ENCODE measurements at regions not wholly inside any gene's neighbourhood (a gene's known extent, or its start where the extent isn't known, plus 50 kb on each side); places are given as distances from the start of the nearest gene placed in this dataset.

DNA sequence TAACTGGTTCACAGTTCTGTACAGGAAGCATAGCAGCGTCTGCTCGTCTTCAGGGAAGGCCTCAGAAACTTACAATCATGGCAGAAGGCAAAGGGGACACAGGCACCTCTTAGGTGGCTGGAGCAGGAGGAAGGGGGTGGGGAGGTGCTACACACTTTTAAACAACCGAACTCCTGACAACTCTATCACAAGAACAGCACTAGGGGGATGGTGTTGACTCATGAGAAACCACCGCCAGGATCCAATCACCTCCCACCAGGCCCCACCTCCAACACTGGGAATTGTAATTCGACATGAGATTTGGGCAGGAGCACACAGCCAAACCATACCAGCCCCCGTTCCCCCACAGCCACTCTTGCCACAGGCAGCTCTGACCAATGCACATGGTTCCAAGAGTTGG lies 306.3 kb upstream of the POU3F1 start:
- DNase-seq (ENCODE audit: low spot score), result no peak
- ChIA-PET CTCF (ENCODE audit: unreplicated experiment) (no interaction called here), POLR2A (no interaction called here)
- no peak for TF ChIP-seq EZH2phosphoT487 (IDR thresholded peaks at IDR 0.05; ENCODE audit: borderline replicate concordance, low read depth, low read length)
- TF ChIP-seq, protein P1, sequence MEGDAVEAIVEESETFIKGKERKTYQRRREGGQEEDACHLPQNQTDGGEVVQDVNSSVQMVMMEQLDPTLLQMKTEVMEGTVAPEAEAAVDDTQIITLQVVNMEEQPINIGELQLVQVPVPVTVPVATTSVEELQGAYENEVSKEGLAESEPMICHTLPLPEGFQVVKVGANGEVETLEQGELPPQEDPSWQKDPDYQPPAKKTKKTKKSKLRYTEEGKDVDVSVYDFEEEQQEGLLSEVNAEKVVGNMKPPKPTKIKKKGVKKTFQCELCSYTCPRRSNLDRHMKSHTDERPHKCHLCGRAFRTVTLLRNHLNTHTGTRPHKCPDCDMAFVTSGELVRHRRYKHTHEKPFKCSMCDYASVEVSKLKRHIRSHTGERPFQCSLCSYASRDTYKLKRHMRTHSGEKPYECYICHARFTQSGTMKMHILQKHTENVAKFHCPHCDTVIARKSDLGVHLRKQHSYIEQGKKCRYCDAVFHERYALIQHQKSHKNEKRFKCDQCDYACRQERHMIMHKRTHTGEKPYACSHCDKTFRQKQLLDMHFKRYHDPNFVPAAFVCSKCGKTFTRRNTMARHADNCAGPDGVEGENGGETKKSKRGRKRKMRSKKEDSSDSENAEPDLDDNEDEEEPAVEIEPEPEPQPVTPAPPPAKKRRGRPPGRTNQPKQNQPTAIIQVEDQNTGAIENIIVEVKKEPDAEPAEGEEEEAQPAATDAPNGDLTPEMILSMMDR (conservative IDR thresholded peaks at IDR 0.05; ENCODE audit: low read length), result no peak
- no peaks in the 10 kb centered on the region for H3K9me2 ChIP-seq (ENCODE audit: insufficient read depth, low read length)
- BruUV-seq (replicated peaks), result no TSS peak
- H3K4me1 ChIP-seq (ENCODE audit: insufficient read depth, low read length, poor library complexity, severe bottlenecking), result no peaks in the 10 kb centered on the region
- no peaks in the 10 kb centered on the region for H3K36me3 ChIP-seq (ENCODE audit: insufficient read depth, low read length)
- H3K4me3 ChIP-seq (ENCODE audit: low read depth, low read length, poor library complexity, severe bottlenecking), result no peak overlapping the region
- no peaks in the 10 kb centered on the region for H3K9me3 ChIP-seq (ENCODE audit: low read length)
- no peaks in the 10 kb centered on the region for H3K79me2 ChIP-seq (ENCODE audit: insufficient read depth, low read depth, low read length)
- no peak overlapping the region for H3K27ac ChIP-seq (ENCODE audit: low read depth, low read length, poor library complexity, severe bottlenecking)
- H2AFZ ChIP-seq (ENCODE audit: low read length), result no peak overlapping the region
- no peak overlapping the region for H3K4me2 ChIP-seq (ENCODE audit: low read length)
- intact Hi-C loops (cut with micrococcal nuclease; ENCODE audit: unreplicated experiment), result no loop called here
- no peaks in the 10 kb centered on the region for H4K20me1 ChIP-seq (ENCODE audit: insufficient read depth, low read length)

DNA sequence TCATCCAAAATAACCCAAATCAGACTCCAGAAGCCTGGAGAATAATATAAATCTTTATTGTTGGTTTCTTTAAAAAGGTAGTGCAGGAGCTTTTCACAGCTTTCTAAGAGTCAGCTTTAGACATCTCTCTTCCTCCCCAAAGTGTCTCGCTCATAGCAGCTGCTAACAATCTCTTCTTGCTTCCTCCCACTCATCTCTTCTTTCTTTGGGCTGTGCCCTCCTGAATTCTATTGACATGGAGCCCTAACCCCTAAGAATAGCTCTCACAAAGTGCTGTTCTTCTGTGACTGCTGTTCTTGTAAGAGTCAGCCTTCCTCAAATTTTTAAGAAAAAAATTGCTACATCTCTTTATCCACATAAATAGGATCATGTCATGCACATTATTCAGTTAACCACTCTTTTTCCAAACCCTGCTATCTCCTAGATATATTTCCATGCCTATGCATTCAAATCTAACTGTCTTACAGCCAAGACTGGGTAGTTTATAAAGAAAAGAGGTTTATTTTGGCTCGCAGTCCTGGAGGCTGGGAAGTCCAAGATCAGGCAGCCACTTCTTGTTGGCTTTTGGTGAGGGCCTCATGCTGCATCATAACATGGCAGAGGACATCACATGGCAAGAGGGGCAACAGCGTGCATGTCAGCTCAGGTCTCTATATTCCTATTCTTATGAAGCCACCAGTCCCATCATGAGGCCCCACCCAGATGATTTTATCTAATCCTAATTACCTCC lies 301.0 kb upstream of the POU3F1 start:
- no peaks in the 10 kb centered on the region for H3K4me1 ChIP-seq (ENCODE audit: insufficient read depth, low read length, poor library complexity, severe bottlenecking)
- no peaks in the 10 kb centered on the region for H4K20me1 ChIP-seq (ENCODE audit: insufficient read depth, low read length)
- H2AFZ ChIP-seq (ENCODE audit: low read length), result no peak overlapping the region
- H3K9me2 ChIP-seq (ENCODE audit: insufficient read depth, low read length), result no peaks in the 10 kb centered on the region
- no peak for DNase-seq (ENCODE audit: low spot score)
- BruUV-seq (replicated peaks), result no TSS peak
- POLR2A ChIA-PET, result no interaction called here
- H3K9me3 ChIP-seq (ENCODE audit: low read length), result no peaks in the 10 kb centered on the region
- CTCF ChIA-PET (ENCODE audit: unreplicated experiment), result no interaction called here
- TF ChIP-seq EZH2phosphoT487 (IDR thresholded peaks at IDR 0.05; ENCODE audit: borderline replicate concordance, low read depth, low read length), result no peak
- TF ChIP-seq, protein P1 (conservative IDR thresholded peaks at IDR 0.05; ENCODE audit: low read length), result no peak
- H3K4me2 ChIP-seq (ENCODE audit: low read length), result no peak overlapping the region
- no peaks in the 10 kb centered on the region for H3K36me3 ChIP-seq (ENCODE audit: insufficient read depth, low read length)
- H3K79me2 ChIP-seq (ENCODE audit: insufficient read depth, low read depth, low read length), result no peaks in the 10 kb centered on the region
- H3K27ac ChIP-seq (ENCODE audit: low read depth, low read length, poor library complexity, severe bottlenecking), result no peak overlapping the region
- intact Hi-C loops (cut with micrococcal nuclease; ENCODE audit: unreplicated experiment), result no loop called here
- no peak overlapping the region for H3K4me3 ChIP-seq (ENCODE audit: low read depth, low read length, poor library complexity, severe bottlenecking)

DNA sequence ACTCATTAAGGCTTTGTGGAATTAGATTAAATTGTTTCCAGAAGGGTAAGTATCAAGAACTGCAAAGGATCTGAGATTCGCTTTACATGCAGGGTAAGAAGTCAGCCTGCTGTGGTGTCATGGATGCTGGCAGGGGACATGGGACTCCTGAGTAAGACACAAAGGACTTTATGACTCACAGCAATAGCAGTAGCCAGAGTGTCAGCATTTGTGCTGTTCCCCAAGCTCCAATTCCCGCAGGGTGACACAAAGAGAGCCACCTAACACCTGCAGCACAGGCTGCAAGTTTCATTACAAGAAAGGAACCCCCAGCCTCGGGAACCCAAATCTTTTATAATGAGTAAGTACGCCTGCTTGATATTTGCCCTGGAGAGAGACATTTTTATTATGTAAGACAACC lies 298.1 kb upstream of the POU3F1 start:
- DNase-seq (ENCODE audit: low spot score), result no peak
- no peaks in the 10 kb centered on the region for H3K36me3 ChIP-seq (ENCODE audit: insufficient read depth, low read length)
- CTCF ChIA-PET (ENCODE audit: unreplicated experiment), result no interaction called here
- TF ChIP-seq, protein P1 (conservative IDR thresholded peaks at IDR 0.05; ENCODE audit: low read length), result no peak
- TF ChIP-seq EZH2phosphoT487 (IDR thresholded peaks at IDR 0.05; ENCODE audit: borderline replicate concordance, low read depth, low read length), result no peak
- no peak overlapping the region for H3K4me3 ChIP-seq (ENCODE audit: low read depth, low read length, poor library complexity, severe bottlenecking)
- H3K9me2 ChIP-seq (ENCODE audit: insufficient read depth, low read length), result no peaks in the 10 kb centered on the region
- H3K4me1 ChIP-seq (ENCODE audit: insufficient read depth, low read length, poor library complexity, severe bottlenecking), result no peaks in the 10 kb centered on the region
- no TSS peak for BruUV-seq (replicated peaks)
- no peak overlapping the region for H3K27ac ChIP-seq (ENCODE audit: low read depth, low read length, poor library complexity, severe bottlenecking)
- no peak overlapping the region for H2AFZ ChIP-seq (ENCODE audit: low read length)
- POLR2A ChIA-PET, result no interaction called here
- no peaks in the 10 kb centered on the region for H3K79me2 ChIP-seq (ENCODE audit: insufficient read depth, low read depth, low read length)
- intact Hi-C loops (cut with micrococcal nuclease; ENCODE audit: unreplicated experiment), result no loop called here
- H4K20me1 ChIP-seq (ENCODE audit: insufficient read depth, low read length), result no peaks in the 10 kb centered on the region
- H3K9me3 ChIP-seq (ENCODE audit: low read length), result no peaks in the 10 kb centered on the region
- H3K4me2 ChIP-seq (ENCODE audit: low read length), result no peak overlapping the region
